ENCODE measurements at regions not wholly inside any gene's neighbourhood (a gene's known extent, or its start where the extent isn't known, plus 50 kb on each side); places are given as distances from the start of the nearest gene placed in this dataset.

DNA sequence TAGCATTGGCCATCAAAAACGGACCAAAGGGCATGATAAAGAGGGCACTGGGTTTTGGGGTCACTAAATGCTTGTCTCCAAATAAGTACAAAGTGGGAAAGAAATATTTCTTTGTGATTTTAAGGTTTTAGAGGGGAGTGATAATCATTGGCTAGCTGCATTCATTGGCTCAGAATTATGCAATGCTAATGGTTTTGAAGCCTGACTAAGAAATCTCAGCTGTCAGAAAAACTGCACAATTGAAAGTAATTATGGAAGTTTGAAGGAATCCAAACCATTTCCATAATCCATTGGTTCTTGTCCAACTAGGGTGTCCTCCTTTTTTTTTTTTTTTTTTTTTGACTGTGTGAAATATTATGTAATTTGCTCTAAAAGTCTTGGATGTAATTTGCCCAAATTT, 88.2 kb upstream of the ARGLU1 start:
- no peaks in the 10 kb centered on the region for H3K9me3 ChIP-seq (ENCODE audit: control insufficient read depth in 1 of 2, insufficient read depth in 1 of 2, low read length in 2 of 2)
- intact Hi-C loops (cut with DNase I, micrococcal nuclease) = no loop called here
- no peaks in the 10 kb centered on the region for H3K36me3 ChIP-seq (ENCODE audit: insufficient read depth, low read length)
- TF ChIP-seq, protein P1, sequence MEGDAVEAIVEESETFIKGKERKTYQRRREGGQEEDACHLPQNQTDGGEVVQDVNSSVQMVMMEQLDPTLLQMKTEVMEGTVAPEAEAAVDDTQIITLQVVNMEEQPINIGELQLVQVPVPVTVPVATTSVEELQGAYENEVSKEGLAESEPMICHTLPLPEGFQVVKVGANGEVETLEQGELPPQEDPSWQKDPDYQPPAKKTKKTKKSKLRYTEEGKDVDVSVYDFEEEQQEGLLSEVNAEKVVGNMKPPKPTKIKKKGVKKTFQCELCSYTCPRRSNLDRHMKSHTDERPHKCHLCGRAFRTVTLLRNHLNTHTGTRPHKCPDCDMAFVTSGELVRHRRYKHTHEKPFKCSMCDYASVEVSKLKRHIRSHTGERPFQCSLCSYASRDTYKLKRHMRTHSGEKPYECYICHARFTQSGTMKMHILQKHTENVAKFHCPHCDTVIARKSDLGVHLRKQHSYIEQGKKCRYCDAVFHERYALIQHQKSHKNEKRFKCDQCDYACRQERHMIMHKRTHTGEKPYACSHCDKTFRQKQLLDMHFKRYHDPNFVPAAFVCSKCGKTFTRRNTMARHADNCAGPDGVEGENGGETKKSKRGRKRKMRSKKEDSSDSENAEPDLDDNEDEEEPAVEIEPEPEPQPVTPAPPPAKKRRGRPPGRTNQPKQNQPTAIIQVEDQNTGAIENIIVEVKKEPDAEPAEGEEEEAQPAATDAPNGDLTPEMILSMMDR (IDR thresholded peaks at IDR 0.05) = no peak
- no peaks in the 10 kb centered on the region for H3K36me3 Mint-ChIP-seq (ENCODE audit: low read depth)
- H3K27me3 Mint-ChIP-seq = peaks cover 16% of the 10 kb centered on the region
- ChIA-PET CTCF (no interaction called here), POLR2A (no interaction called here)
- no peaks in the 10 kb centered on the region for H3K9me3 Mint-ChIP-seq
- H3K27me3 ChIP-seq (ENCODE audit: control insufficient read depth in 1 of 2, insufficient read depth in 2 of 2, low read length in 2 of 2) = peaks cover 0 to 3% of the 10 kb centered on the region in 2 experiments
- no peaks in the 10 kb centered on the region for H3K4me1 Mint-ChIP-seq (ENCODE audit: low read depth)
- DNase-seq (no peak), ATAC-seq (ENCODE audit: poor library complexity) (no peak)
- H3K27ac Mint-ChIP-seq = no peak overlapping the region
- no peak overlapping the region for H3K27ac ChIP-seq (ENCODE audit: low read depth in 1 of 2, low read length in 2 of 2)
- H3K4me3 ChIP-seq (ENCODE audit: low read length) = no peak overlapping the region
- no peak overlapping the region for H3K4me3 Mint-ChIP-seq
- no peaks in the 10 kb centered on the region for H3K4me1 ChIP-seq (ENCODE audit: insufficient read depth, low read length)

DNA sequence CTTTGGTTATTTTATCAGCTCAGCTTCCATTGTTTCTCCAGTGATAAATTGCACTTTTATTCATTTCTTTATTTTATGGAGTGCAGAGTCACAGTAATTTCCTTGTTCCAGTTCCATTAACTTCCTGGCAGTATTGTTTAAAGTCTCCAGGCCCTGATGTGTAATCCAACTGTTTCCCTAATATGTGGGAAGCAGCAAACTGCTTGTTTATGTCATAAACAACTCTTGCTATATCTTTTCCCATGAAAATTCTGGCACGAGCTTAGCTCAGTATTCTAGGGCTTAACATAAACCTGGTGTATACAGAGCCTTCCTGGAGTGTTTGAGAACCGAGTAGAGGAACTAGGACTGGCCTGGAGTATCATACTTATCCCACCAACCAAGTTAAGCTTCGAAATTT, 83.5 kb upstream of the ARGLU1 start:
- CTCF ChIA-PET = interaction anchor here (1.2 kb wide), 1 partner anchor 30 kb away, joined by 3 read pairs; no protein-coding TSS in a partner anchor
- H3K36me3 ChIP-seq (ENCODE audit: insufficient read depth, low read length) = no peaks in the 10 kb centered on the region
- no peak overlapping the region for H3K4me3 Mint-ChIP-seq
- H3K27ac ChIP-seq (ENCODE audit: low read depth in 1 of 2, low read length in 2 of 2) = no peak overlapping the region
- peaks cover 22% of the 10 kb centered on the region for H3K27me3 Mint-ChIP-seq
- no peaks in the 10 kb centered on the region for H3K4me1 ChIP-seq (ENCODE audit: insufficient read depth, low read length)
- peaks cover 2 to 3% of the 10 kb centered on the region in 2 experiments for H3K27me3 ChIP-seq (ENCODE audit: control insufficient read depth in 1 of 2, insufficient read depth in 2 of 2, low read length in 2 of 2)
- H3K36me3 Mint-ChIP-seq (ENCODE audit: low read depth) = no peaks in the 10 kb centered on the region
- H3K9me3 ChIP-seq (ENCODE audit: control insufficient read depth in 1 of 2, insufficient read depth in 1 of 2, low read length in 2 of 2) = no peaks in the 10 kb centered on the region
- H3K4me1 Mint-ChIP-seq (ENCODE audit: low read depth) = no peaks in the 10 kb centered on the region
- ATAC-seq (ENCODE audit: poor library complexity) = no peak
- H3K27ac Mint-ChIP-seq = no peak overlapping the region
- no peak for DNase-seq
- no peaks in the 10 kb centered on the region for H3K9me3 Mint-ChIP-seq
- no peak overlapping the region for H3K4me3 ChIP-seq (ENCODE audit: low read length)
- intact Hi-C loops (cut with DNase I, micrococcal nuclease) = no loop called here
- POLR2A ChIA-PET = no interaction called here
- TF ChIP-seq, protein P1 (IDR thresholded peaks at IDR 0.05) = no peak

DNA sequence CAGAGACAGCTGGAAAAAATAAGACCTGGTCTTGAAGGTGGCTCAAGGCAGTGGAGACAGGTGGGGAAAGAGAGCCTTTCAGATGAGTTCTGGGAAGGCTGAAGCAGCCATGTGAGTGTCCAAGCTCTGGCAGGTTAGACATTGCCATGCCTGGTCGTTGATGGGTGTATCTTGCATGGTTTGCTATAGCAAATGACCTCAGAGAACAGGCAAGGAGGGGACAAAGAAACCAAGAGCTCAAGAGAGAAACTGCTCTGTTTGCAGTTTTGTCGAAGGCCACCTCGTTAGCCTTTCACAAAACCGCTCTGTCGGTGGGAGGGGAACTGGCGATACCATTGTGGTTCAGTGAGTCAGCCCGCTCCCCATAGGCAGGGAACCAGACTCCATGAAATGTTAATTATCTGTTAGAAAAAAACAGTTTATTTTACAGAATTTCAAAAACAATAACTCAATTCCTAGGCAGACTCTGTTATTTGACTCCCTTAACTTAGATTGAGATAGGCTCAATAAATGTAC, 82.8 kb upstream of the ARGLU1 start:
- DNase-seq (no peak), ATAC-seq (ENCODE audit: poor library complexity) (no peak)
- H3K4me1 ChIP-seq (ENCODE audit: insufficient read depth, low read length) = no peaks in the 10 kb centered on the region
- H3K36me3 ChIP-seq (ENCODE audit: insufficient read depth, low read length) = no peaks in the 10 kb centered on the region
- no peaks in the 10 kb centered on the region for H3K9me3 ChIP-seq (ENCODE audit: control insufficient read depth in 1 of 2, insufficient read depth in 1 of 2, low read length in 2 of 2)
- H3K27me3 Mint-ChIP-seq = peaks cover 20% of the 10 kb centered on the region
- intact Hi-C loops (cut with DNase I, micrococcal nuclease) = no loop called here
- no peak overlapping the region for H3K4me3 Mint-ChIP-seq
- H3K4me1 Mint-ChIP-seq (ENCODE audit: low read depth) = no peaks in the 10 kb centered on the region
- H3K9me3 Mint-ChIP-seq = no peaks in the 10 kb centered on the region
- no peaks in the 10 kb centered on the region for H3K36me3 Mint-ChIP-seq (ENCODE audit: low read depth)
- no peak overlapping the region for H3K4me3 ChIP-seq (ENCODE audit: low read length)
- TF ChIP-seq, protein P1 (IDR thresholded peaks at IDR 0.05) = no peak
- ChIA-PET CTCF (interaction anchor here (1.2 kb wide), 1 partner anchor 30 kb away, joined by 3 read pairs; no protein-coding TSS in a partner anchor), POLR2A (no interaction called here)
- H3K27ac ChIP-seq (ENCODE audit: low read depth in 1 of 2, low read length in 2 of 2) = no peak overlapping the region
- no peak overlapping the region for H3K27ac Mint-ChIP-seq
- peaks cover 0 to 2% of the 10 kb centered on the region in 2 experiments for H3K27me3 ChIP-seq (ENCODE audit: control insufficient read depth in 1 of 2, insufficient read depth in 2 of 2, low read length in 2 of 2)

Data from CD4-positive, alpha-beta T cell (primary cell).